HFFc6 (cell line): ENCODE measurements at regions not wholly inside any gene's neighbourhood (a gene's known extent, or its start where the extent isn't known, plus 50 kb on each side); places are given as distances from the start of the nearest gene placed in this dataset.

Experiments
- DNase-seq: peaks from one replicate; pipeline ENCODE4 v3.0.0-alpha.2; 2018
- H3K27ac Mint-ChIP-seq: 2 replicates; pipeline ENCODE4 v1.8.0; 2020; ENCODE audit warnings: mild to moderate bottlenecking, mixed read lengths
- H3K27me3 Mint-ChIP-seq: 2 replicates; pipeline ENCODE4 v1.8.0; 2021; ENCODE audit warnings: mild to moderate bottlenecking, moderate library complexity, mixed read lengths; ENCODE audit not compliant: insufficient read depth
- H3K36me3 Mint-ChIP-seq: 2 replicates; pipeline ENCODE4 v1.8.0; 2021; ENCODE audit warnings: low read depth, mixed read lengths
- H3K4me1 Mint-ChIP-seq: 2 replicates; pipeline ENCODE4 v1.8.0; 2020; ENCODE audit warnings: low read depth, mixed read lengths
- H3K4me3 Mint-ChIP-seq: 2 replicates; pipeline ENCODE4 v1.8.0; 2020; ENCODE audit warnings: mild to moderate bottlenecking, moderate library complexity, mixed read lengths
- H3K9me3 Mint-ChIP-seq: 2 replicates; pipeline ENCODE4 v1.8.0; 2020; ENCODE audit warnings: mild to moderate bottlenecking, mixed read lengths
- CTCF ChIP-seq: fragments of 200-600 bp; sonication (generic); IDR thresholded peaks from 2 replicates; pipeline ENCODE4 v1.5.0; 2021; ENCODE audit warnings: antibody characterized with exemption, mild to moderate bottlenecking

DNA sequence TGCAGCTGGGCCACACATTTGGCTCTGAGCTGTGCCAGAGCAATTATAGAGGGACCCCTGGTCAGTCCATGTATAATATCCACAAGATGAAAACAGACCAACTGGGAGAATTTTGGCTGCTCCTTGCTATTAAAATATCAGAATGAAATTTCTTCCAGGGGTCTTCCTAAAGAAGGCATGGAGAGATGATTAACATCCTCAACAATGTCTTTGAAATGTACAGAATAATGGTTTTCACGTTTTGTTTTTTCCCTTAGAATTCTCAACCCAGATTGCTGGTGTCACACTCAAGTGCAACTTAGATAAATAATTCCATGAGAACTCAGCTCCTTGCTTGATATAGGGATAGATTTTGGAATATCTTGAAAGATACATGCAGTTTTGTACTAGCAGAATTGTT lies 148.3 kb upstream of the SLC24A2 start:
- H3K36me3 Mint-ChIP-seq = no peaks in the 10 kb centered on the region
- no peak for DNase-seq
- H3K27ac Mint-ChIP-seq = no peak overlapping the region
- H3K4me3 Mint-ChIP-seq = no peak overlapping the region
- peaks cover 4% of the 10 kb centered on the region; the same call in 1 of the 2 replicates for H3K27me3 Mint-ChIP-seq
- no peak for TF ChIP-seq CTCF
- no peaks in the 10 kb centered on the region for H3K9me3 Mint-ChIP-seq
- peaks cover 13% of the 10 kb centered on the region; the same call in 1 of the 2 replicates for H3K4me1 Mint-ChIP-seq

DNA sequence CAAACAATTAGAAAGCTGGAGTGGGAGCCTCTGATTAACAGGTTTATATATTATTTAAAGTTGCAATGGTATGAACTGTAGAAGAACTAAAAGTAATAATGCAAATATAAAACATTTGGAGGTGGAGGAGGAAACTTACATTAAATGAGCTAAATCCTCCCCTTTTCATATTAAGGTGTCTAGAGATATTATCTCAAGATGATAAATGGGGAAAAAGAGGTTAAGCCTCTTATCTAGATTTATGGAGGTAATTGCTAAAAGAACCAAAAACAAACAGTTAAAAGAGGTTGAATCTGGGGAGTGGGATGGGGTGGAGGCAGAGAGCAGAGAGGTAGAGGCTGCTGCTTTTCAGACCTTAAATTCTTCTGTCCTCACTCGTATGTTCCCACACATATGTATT lies 147.8 kb upstream of the SLC24A2 start:
- Mint-ChIP-seq H3K9me3 (no peaks in the 10 kb centered on the region), H3K36me3 (no peaks in the 10 kb centered on the region), H3K27ac (no peak overlapping the region), H3K27me3 (peaks cover 4% of the 10 kb centered on the region; the same call in 1 of the 2 replicates), H3K4me1 (peaks cover 13% of the 10 kb centered on the region; the same call in 1 of the 2 replicates), H3K4me3 (no peak overlapping the region)
- no peak for TF ChIP-seq CTCF
- no peak for DNase-seq

DNA sequence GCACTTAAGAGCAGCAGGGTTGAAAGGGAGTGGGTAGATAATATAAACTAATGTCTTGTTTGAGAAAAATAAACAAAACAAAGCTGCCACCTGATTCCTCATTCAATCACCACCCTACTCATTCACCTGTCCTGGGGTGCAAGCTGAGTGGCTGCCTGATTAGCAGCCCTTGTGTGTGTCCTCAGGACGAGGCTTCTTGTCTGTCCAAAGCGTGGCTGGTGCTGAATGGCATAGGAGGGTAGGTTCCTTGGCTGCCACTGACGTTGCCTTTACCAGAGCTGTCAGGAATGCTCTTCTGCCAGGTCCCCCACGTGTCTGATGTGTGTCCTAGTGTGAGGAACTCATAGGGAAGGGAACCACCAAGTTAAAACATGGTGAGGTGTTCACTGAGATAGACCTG lies 146.6 kb upstream of the SLC24A2 start:
- no peaks in the 10 kb centered on the region; the same call in 1 of the 2 replicates for H3K27me3 Mint-ChIP-seq
- no peak for TF ChIP-seq CTCF
- H3K27ac Mint-ChIP-seq = no peak overlapping the region
- no peak overlapping the region for H3K4me3 Mint-ChIP-seq
- H3K4me1 Mint-ChIP-seq = peaks cover 13% of the 10 kb centered on the region; the same call in 1 of the 2 replicates
- DNase-seq = no peak
- H3K36me3 Mint-ChIP-seq = no peaks in the 10 kb centered on the region
- H3K9me3 Mint-ChIP-seq = no peaks in the 10 kb centered on the region

GRCh38 chr9:19934301-19934871 lies 145.5 kb upstream of the SLC24A2 start:
- no peak overlapping the region; the same call in 1 of the 2 replicates for H3K27ac Mint-ChIP-seq
- peak; percentile 4 for DNase-seq
- no peaks in the 10 kb centered on the region; the same call in 1 of the 2 replicates for H3K27me3 Mint-ChIP-seq
- peak overlapping the region; percentile 90 for H3K4me3 Mint-ChIP-seq
- no peaks in the 10 kb centered on the region for H3K9me3 Mint-ChIP-seq
- peaks cover 13% of the 10 kb centered on the region; the same call in 1 of the 2 replicates for H3K4me1 Mint-ChIP-seq
- no peaks in the 10 kb centered on the region for H3K36me3 Mint-ChIP-seq
- TF ChIP-seq CTCF = no peak

DNA sequence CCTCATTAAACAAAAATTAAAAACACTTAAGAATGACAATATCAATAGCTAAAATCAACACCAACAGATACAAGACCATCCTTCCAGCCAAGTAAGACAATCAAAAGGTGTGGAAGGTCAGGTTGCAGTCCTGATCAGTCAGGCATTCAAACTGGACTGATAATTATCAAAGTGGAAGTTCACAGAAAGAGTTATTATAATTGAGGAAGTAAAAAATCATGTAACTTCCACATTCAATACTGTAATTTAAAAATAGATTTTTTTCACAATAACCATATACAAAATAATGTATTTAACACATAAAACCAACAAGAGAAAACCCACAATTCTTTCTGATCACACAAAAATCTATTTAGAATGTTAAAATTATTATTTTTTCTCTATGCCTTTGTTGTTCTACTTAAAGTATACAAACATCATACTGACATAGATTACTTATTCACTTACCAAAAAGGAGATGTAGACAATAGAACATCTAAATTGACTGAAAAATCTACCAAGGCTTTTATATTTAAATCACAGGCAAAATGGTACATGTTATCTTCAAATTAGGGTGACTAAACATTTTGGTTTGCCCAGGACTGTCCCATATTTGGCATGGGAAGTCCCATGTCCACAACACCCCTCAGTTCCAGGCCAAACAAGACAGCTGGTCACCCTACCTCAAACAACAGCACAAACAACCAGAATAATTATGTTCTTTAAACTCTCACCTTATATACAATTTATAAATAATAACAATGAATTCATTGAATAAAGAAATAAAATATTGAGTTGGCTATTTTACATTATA lies 142.5 kb upstream of the SLC24A2 start:
- no peaks in the 10 kb centered on the region for H3K9me3 Mint-ChIP-seq
- no peak overlapping the region for H3K4me3 Mint-ChIP-seq
- no peaks in the 10 kb centered on the region for H3K36me3 Mint-ChIP-seq
- no peak for TF ChIP-seq CTCF
- peaks cover 3% of the 10 kb centered on the region for H3K27me3 Mint-ChIP-seq
- peaks cover 18% of the 10 kb centered on the region for H3K4me1 Mint-ChIP-seq
- no peak overlapping the region for H3K27ac Mint-ChIP-seq
- DNase-seq = no peak
